ENCODE measurements at regions not wholly inside any gene's neighbourhood (a gene's known extent, or its start where the extent isn't known, plus 50 kb on each side); places are given as distances from the start of the nearest gene placed in this dataset.

DNA sequence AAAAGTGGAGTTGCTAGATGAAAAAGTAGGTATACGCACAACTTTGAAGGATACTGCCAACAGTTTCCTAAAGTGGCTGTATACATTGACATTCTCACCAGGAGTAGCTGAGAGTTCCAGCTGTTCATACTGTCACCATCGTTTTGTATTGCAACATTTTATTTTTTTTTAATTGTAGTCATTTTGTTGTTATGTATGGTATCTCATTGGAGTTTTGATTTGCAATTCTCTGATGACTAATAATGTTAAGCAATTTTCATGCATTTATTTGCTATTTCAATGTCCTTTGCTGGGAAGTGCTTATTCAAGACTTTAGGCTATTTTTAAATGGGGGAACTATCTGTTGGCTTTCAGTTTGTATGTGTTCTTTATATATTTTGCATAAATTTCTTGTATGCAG is 185.1 kb upstream of the TGFBR2 start:
- Histone ChIP-seq H3K4me1 (ENCODE audit: control insufficient read depth in 1 of 2, insufficient read depth in 2 of 2, low read length in 2 of 2) (peaks cover 0 to 4% of the 10 kb centered on the region in 2 donors), H3K36me3 (ENCODE audit: control insufficient read depth in 1 of 2, insufficient read depth in 2 of 2, low read length in 2 of 2) (no peaks in the 10 kb centered on the region), H3K27me3 (ENCODE audit: low read depth, low read length) (no peaks in the 10 kb centered on the region), H3K9me3 (ENCODE audit: control insufficient read depth in 1 of 2, low read length in 2 of 2) (no peaks in the 10 kb centered on the region), H3K27ac (ENCODE audit: low read length) (no peak overlapping the region), H3K4me3 (ENCODE audit: low read depth in 1 of 2, low read length in 2 of 2) (no peak overlapping the region)

DNA sequence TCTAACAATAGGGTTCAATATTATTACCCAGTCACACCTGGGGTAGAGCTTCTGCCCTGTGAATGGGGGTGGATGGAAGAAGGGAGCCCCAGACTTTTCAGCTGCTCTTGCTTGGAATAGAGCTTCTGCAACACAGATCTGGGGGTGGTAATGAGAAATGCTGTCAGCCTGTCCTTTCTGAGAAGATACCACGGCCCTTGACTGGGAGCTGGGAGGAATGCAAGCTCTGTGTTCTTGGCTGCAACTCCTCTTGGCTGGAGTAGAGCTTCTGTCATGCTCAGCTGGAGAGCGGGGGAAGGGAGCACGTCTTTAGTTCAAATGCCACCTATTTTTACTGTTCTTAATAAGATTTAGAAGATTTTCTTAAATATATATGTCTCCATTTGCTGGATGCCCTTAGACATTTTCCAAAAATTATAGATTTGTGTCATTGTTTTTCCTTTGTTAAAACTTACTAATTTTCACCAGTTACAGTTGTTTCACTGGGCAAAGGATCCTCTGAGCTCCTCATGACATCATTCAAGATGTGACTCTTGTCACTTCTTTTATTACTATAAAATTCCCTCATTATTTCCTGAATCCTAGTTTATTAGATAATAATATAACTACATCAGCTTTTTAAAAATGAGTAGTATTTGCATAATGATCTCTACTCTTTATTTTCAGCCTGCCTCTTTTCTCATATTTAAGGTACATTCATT is 180.0 kb upstream of the TGFBR2 start:
- Histone ChIP-seq H3K4me1 (ENCODE audit: control insufficient read depth in 1 of 2, insufficient read depth in 2 of 2, low read length in 2 of 2) (peaks cover 0 to 6% of the 10 kb centered on the region in 2 donors), H3K27ac (ENCODE audit: low read length) (no peak overlapping the region), H3K27me3 (ENCODE audit: low read depth, low read length) (no peaks in the 10 kb centered on the region), H3K9me3 (ENCODE audit: control insufficient read depth in 1 of 2, low read length in 2 of 2) (no peaks in the 10 kb centered on the region), H3K36me3 (ENCODE audit: control insufficient read depth in 1 of 2, insufficient read depth in 2 of 2, low read length in 2 of 2) (no peaks in the 10 kb centered on the region), H3K4me3 (ENCODE audit: low read depth in 1 of 2, low read length in 2 of 2) (no peak overlapping the region)

DNA sequence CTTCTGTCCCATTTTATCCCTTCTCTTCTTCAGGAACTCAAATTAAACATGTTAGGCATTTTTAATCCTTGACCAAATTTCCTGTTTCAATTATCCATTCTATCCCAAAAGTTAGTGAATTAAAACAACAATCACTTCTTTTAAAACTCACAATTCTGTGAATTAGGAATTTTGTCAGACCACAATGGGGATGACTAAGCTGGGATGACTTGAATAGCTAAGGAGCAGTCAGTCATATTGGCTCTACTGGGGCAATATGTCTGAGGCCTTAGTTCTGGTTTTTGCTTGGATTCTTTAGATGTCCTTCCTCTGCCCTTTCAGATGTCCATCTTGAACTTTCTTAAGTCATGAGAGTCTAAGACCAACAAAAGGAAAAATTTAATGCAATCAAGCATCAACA is 178.2 kb upstream of the TGFBR2 start:
- Histone ChIP-seq H3K9me3 (ENCODE audit: control insufficient read depth in 1 of 2, low read length in 2 of 2) (peaks cover 0 to 2% of the 10 kb centered on the region in 2 donors), H3K4me1 (ENCODE audit: control insufficient read depth in 1 of 2, insufficient read depth in 2 of 2, low read length in 2 of 2) (peaks cover 0 to 6% of the 10 kb centered on the region in 2 donors), H3K27me3 (ENCODE audit: low read depth, low read length) (no peaks in the 10 kb centered on the region), H3K4me3 (ENCODE audit: low read depth in 1 of 2, low read length in 2 of 2) (no peak overlapping the region), H3K36me3 (ENCODE audit: control insufficient read depth in 1 of 2, insufficient read depth in 2 of 2, low read length in 2 of 2) (no peaks in the 10 kb centered on the region), H3K27ac (ENCODE audit: low read length) (no peak overlapping the region)

DNA sequence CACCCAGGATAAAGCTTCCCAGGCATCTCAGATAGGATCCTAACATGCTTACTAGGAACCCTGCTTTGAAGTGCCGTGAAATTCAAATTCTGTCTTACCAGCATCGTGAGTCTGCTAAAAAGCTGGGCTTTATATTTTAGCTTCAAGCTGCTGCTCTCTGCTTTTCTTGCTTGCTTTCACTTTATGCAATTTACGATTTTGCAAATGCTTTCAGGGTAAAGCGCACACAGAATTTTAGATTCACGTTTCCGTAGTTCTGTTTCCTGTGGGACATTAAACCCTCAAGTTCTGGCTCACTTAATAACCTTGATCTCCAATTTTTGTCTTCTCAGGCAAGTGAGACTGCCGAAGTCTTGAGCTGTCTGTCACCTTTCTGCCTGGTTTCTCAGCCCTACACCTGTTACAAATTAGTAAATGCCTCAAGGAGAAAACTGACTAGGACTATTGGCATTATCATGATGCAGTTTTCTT is 170.5 kb upstream of the TGFBR2 start:
- Histone ChIP-seq H3K4me3 (ENCODE audit: low read depth in 1 of 2, low read length in 2 of 2) (no peak overlapping the region), H3K27me3 (ENCODE audit: low read depth, low read length) (no peaks in the 10 kb centered on the region), H3K27ac (ENCODE audit: low read length) (no peak overlapping the region), H3K9me3 (ENCODE audit: control insufficient read depth in 1 of 2, low read length in 2 of 2) (peaks cover 0 to 2% of the 10 kb centered on the region in 2 donors), H3K4me1 (ENCODE audit: control insufficient read depth in 1 of 2, insufficient read depth in 2 of 2, low read length in 2 of 2) (peaks cover 0 to 9% of the 10 kb centered on the region in 2 donors), H3K36me3 (ENCODE audit: control insufficient read depth in 1 of 2, insufficient read depth in 2 of 2, low read length in 2 of 2) (no peaks in the 10 kb centered on the region)

DNA sequence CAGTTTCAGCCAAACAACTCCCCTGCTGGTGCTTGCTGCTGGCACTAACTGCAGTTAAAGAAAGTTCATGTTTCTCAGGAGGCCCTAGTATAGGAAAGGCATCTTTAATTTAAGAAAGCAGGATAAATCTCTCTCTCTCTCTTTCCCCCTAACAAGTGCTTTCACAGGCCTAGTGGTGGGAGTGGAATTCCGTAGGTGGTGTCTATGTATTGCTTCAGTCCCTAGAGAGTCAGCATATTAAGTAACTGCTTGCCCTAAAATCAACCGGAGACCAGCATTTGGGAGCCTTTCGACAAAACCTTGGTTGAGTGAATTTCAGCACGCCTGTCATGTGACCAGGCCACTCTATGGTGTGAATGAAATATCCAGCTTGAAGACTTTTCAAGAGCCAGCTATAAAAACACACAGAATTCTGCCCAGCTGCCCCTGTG is 169.2 kb upstream of the TGFBR2 start:
- H3K27ac ChIP-seq (ENCODE audit: low read length), result peak overlapping the region; percentile 32
- H3K36me3 ChIP-seq (ENCODE audit: control insufficient read depth in 1 of 2, insufficient read depth in 2 of 2, low read length in 2 of 2), result no peaks in the 10 kb centered on the region
- H3K27me3 ChIP-seq (ENCODE audit: low read depth, low read length), result no peaks in the 10 kb centered on the region
- H3K4me3 ChIP-seq (ENCODE audit: low read depth in 1 of 2, low read length in 2 of 2), result no peak overlapping the region
- H3K4me1 ChIP-seq (ENCODE audit: control insufficient read depth in 1 of 2, insufficient read depth in 2 of 2, low read length in 2 of 2), result peaks cover 0 to 9% of the 10 kb centered on the region in 2 donors
- peaks cover 0 to 2% of the 10 kb centered on the region in 2 donors for H3K9me3 ChIP-seq (ENCODE audit: control insufficient read depth in 1 of 2, low read length in 2 of 2)

DNA sequence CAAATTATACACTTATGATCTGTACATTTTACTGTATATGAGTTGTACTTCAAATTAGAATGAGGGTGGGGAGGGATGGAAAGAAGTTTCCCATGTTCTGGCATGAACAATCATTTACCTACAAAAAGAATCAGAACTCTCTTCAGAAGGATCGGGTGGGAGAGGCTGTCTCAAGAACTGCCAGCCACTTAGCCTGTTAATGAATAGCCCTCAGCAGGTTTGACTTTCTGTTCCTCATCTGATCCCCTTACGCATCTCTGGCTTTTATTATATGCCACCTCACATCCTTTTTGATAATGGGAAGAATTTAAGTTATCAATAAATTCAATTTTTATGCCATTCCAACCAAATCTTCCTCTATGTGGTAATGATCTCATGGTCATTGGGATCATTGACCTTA is 168.3 kb upstream of the TGFBR2 start:
- Histone ChIP-seq H3K9me3 (ENCODE audit: control insufficient read depth in 1 of 2, low read length in 2 of 2) (no peaks in the 10 kb centered on the region), H3K36me3 (ENCODE audit: control insufficient read depth in 1 of 2, insufficient read depth in 2 of 2, low read length in 2 of 2) (no peaks in the 10 kb centered on the region), H3K27ac (ENCODE audit: low read length) (no peak overlapping the region), H3K4me1 (ENCODE audit: control insufficient read depth in 1 of 2, insufficient read depth in 2 of 2, low read length in 2 of 2) (peaks cover 0 to 9% of the 10 kb centered on the region in 2 donors), H3K4me3 (ENCODE audit: low read depth in 1 of 2, low read length in 2 of 2) (no peak overlapping the region), H3K27me3 (ENCODE audit: low read depth, low read length) (no peaks in the 10 kb centered on the region)

DNA sequence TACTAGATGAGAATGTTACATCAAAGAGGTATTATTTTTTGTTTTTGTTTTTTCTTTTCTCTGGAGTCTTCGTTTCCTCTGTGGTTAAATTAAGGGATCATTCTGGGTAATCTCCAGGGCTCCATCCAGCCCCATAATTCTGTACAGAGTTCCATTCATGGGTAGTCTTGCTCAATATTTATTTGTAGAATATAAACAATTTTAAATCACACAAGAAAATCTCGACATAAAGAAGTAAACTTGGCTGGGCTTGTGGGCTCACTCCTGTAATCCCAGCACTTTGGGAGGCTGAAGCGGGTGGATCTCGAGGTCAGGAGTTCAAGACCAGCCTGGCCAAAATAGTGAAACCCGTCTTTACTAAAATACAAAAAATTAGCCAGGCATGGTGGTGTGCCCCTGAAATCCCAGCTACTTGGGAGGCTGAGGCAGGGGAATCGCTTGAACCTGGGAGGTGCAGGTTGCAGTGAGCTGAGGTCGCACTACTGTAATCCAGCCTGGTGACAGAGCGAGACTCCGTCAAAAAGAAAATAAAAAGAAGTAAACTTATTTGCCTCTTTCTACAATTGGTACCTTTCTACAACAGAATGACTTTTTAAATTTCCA is 166.8 kb upstream of the TGFBR2 start:
- no peaks in the 10 kb centered on the region for H3K9me3 ChIP-seq (ENCODE audit: control insufficient read depth in 1 of 2, low read length in 2 of 2)
- H3K27me3 ChIP-seq (ENCODE audit: low read depth, low read length), result no peaks in the 10 kb centered on the region
- H3K27ac ChIP-seq (ENCODE audit: low read length), result no peak overlapping the region
- no peak overlapping the region for H3K4me3 ChIP-seq (ENCODE audit: low read depth in 1 of 2, low read length in 2 of 2)
- H3K4me1 ChIP-seq (ENCODE audit: control insufficient read depth in 1 of 2, insufficient read depth in 2 of 2, low read length in 2 of 2), result peaks cover 0 to 11% of the 10 kb centered on the region in 2 donors
- H3K36me3 ChIP-seq (ENCODE audit: control insufficient read depth in 1 of 2, insufficient read depth in 2 of 2, low read length in 2 of 2), result no peaks in the 10 kb centered on the region

DNA sequence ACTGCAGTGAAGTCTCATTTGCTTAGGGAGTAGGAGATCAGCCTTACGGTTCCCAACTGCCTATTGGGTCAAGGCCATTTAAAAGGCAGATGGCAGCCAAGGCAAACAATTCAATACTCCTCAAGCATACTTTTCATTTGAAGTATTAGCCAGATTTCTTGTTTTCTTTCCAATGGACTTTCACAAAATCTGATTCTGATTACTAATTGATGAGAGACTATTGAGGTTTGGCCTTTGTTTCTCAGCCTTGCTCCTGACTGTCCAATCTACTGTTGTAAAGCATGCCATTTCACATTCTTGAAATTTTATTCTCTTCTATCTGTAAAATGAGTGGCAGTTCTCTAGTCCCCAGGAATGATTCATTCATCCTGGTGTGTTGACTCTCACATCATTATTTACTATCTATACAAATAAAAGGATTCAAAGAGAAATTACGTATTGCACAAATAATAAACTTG is 166.2 kb upstream of the TGFBR2 start:
- no peaks in the 10 kb centered on the region for H3K9me3 ChIP-seq (ENCODE audit: control insufficient read depth in 1 of 2, low read length in 2 of 2)
- peaks cover 0 to 14% of the 10 kb centered on the region in 2 donors for H3K4me1 ChIP-seq (ENCODE audit: control insufficient read depth in 1 of 2, insufficient read depth in 2 of 2, low read length in 2 of 2)
- peak overlapping the region; percentile 41 for H3K27ac ChIP-seq (ENCODE audit: low read length)
- H3K27me3 ChIP-seq (ENCODE audit: low read depth, low read length), result no peaks in the 10 kb centered on the region
- no peaks in the 10 kb centered on the region for H3K36me3 ChIP-seq (ENCODE audit: control insufficient read depth in 1 of 2, insufficient read depth in 2 of 2, low read length in 2 of 2)
- no peak overlapping the region for H3K4me3 ChIP-seq (ENCODE audit: low read depth in 1 of 2, low read length in 2 of 2)

DNA sequence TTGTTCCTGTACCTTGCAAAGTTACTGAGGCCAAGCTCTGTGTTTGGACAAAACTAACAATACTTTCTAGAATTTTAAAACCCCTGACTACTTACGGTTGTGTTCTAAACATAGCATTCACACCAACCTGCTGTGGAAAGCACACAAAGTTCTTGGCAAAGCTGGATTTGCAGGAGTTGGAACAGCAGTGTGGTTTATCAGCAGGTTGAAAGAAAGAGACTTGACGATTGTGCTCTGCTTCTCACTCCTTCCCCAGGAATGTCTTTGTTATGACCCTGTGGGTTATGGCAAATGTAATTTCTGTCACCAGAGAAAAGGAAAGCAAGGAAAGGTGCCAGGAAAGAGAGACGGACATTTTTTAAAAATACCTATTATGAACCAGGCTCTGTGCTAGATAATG is 165.5 kb upstream of the TGFBR2 start:
- Histone ChIP-seq H3K27ac (ENCODE audit: low read length) (peak overlapping the region; percentile 41), H3K4me1 (ENCODE audit: control insufficient read depth in 1 of 2, insufficient read depth in 2 of 2, low read length in 2 of 2) (peaks cover 0 to 14% of the 10 kb centered on the region in 2 donors), H3K36me3 (ENCODE audit: control insufficient read depth in 1 of 2, insufficient read depth in 2 of 2, low read length in 2 of 2) (no peaks in the 10 kb centered on the region), H3K4me3 (ENCODE audit: low read depth in 1 of 2, low read length in 2 of 2) (no peak overlapping the region), H3K9me3 (ENCODE audit: control insufficient read depth in 1 of 2, low read length in 2 of 2) (no peaks in the 10 kb centered on the region), H3K27me3 (ENCODE audit: low read depth, low read length) (no peaks in the 10 kb centered on the region)

DNA sequence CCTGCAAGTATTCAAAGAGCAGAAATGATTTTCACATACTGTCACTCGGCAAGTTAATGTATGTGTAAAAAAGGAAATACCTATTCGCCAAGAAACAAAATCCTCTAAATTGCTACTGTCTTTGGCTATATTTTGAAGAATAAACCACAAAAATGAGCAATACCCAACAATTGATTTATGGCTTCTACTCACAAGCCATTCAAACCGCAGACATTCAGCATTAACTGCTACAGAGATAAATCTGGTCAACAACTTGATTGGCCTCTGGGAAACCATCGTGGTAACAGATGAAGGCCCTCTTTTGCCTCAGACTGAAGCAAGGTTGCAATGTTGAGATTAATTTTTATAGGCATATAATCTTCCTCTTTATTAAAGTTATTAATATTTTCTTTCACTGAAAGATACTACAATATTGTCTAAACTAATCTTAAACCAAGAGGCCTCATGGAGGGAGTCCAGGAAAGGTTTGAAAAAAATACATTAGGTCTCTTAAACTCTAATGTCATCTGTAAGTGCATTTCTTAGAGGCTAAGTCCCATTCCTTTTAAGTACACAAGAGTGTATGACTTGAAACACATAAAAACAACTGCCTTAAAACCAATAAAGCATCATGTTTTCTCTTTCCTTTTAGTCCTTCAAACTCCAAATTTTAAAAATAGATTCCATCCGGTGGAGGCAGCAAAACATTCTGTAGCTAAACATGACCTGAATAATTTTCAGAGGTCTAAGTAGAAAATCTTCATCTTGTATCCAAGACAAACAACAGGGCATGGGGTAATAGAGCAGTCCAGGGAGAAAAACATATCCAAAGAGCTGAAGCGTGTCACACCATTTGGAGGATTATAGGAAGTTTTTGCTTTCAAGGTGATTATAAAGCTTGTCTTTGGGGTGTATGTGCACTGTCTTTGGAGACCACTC is 162.4 kb upstream of the TGFBR2 start:
- Histone ChIP-seq H3K27me3 (ENCODE audit: low read depth, low read length) (no peaks in the 10 kb centered on the region), H3K36me3 (ENCODE audit: control insufficient read depth in 1 of 2, insufficient read depth in 2 of 2, low read length in 2 of 2) (no peaks in the 10 kb centered on the region), H3K4me3 (ENCODE audit: low read depth in 1 of 2, low read length in 2 of 2) (no peak overlapping the region), H3K9me3 (ENCODE audit: control insufficient read depth in 1 of 2, low read length in 2 of 2) (no peaks in the 10 kb centered on the region), H3K27ac (ENCODE audit: low read length) (no peak overlapping the region), H3K4me1 (ENCODE audit: control insufficient read depth in 1 of 2, insufficient read depth in 2 of 2, low read length in 2 of 2) (peaks cover 0 to 5% of the 10 kb centered on the region in 2 donors)

Data from muscle layer of duodenum (tissue), 2 donors.